NB4 (cell line): ENCODE measurements at regions not wholly inside any gene's neighbourhood (a gene's known extent, or its start where the extent isn't known, plus 50 kb on each side); places are given as distances from the start of the nearest gene placed in this dataset.

Source experiments
- CTCF ChIP-seq: IDR thresholded peaks from one replicate; pipeline ENCODE4 v1.5.1; 2012; ENCODE audit warnings: low read depth, low read length
- MYC ChIP-seq: IDR thresholded peaks from 2 replicates; pipeline ENCODE4 v1.6.1; 2011; ENCODE audit warnings: low read depth, low read length
- POLR2A ChIP-seq: IDR thresholded peaks from 2 replicates; pipeline ENCODE4 v1.6.1; 2011; ENCODE audit warnings: mild to moderate bottlenecking; ENCODE audit not compliant: insufficient read length; ENCODE audit errors: extremely low read depth

- TF ChIP-seq CTCF (no peak), POLR2A (no peak), MYC (no peak)
Measured at GRCh38 chr3:182005219-182005618, 293.5 kb downstream of the SOX2 start.
